GM21423 (cell line): ENCODE measurements at regions not wholly inside any gene's neighbourhood (a gene's known extent, or its start where the extent isn't known, plus 50 kb on each side); places are given as distances from the start of the nearest gene placed in this dataset.

Experiments
- ATAC-seq: cut with Tn5 transposase; IDR thresholded peaks from one replicate; pipeline ENCODE4 v1.9.1; 2021; ENCODE audit warnings: mild to moderate bottlenecking, moderate library complexity; ENCODE audit not compliant: unreplicated experiment

DNA sequence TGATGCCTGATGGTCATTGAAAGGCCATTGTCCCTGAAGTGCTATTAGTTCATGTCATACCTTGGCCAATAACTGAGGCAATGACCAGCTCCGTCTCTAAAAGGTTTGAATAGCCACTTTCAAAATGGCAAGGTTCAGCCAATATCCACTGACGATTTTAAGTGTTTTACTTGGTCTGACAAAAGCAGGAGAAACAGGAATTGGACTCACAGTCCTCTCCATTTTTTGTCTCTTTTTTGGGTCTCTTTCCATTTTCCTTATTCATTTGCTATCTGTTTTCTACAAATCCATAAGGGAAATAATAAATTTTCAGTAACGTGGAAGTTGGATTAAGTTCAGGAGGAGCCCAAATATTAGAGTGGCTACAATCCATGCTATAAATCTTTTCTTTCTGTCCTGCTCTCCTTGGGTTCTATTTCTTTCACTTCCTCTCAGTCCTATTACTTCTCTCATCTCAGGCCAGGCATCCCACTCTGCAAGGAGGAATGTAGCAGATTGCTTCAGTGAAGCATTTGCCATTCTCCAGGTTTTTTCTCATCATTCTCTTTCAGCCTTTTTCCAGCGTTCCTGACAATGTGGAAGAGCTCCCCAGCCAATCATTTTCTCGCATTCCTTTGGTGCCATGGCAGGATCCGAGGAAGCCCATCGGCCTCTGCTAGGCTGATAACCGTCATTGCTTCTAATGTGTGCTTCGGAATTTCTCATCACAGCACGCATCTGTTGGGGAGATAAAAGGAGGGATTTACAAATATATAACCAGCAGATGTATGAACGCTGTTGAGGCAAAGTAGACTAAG is 414.5 kb downstream of the ADGRL2 start:
- ATAC-seq: no peak

DNA sequence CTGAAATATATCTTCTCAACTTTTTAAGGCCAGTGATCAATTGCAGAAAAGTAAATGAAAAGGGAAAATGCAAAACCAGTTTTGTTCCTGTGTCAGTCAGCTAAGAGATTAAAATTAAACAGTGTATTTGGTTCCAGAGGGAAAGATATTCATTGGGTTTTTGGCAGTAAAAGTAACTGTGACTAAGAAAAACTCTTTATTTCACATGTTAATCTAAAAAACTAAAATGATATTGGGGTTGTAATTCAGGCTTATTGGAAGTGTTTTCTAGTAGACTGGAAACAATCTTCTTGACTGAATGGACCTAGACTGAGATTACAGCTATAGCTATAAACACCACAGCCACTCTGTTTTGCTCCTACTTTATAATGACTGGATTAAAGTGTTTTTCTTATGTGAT is 413.9 kb downstream of the ADGRL2 start:
- ATAC-seq: no peak

GRCh38 chr1:82197606-82198005 is 396.9 kb downstream of the ADGRL2 start:
- ATAC-seq: no peak

DNA sequence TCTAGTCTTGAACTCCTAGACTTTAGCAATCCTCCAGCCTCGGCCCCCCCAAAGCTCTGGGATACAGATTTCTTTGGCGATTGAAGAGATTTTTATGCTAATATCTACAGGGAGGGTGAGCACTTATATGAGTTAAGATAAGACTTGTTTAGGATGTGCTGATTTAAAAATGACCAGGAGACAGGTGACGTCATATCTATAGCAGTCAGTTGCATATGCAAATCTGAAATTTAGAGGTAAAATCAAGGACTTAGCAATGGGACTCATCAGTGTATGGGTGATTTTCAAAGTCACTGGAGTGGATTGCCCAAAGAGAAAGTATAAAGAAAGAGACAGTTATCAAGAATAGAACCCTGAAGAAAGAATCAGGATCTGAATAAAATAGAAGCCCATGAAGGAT is 394.5 kb downstream of the ADGRL2 start:
- ATAC-seq: no peak

DNA sequence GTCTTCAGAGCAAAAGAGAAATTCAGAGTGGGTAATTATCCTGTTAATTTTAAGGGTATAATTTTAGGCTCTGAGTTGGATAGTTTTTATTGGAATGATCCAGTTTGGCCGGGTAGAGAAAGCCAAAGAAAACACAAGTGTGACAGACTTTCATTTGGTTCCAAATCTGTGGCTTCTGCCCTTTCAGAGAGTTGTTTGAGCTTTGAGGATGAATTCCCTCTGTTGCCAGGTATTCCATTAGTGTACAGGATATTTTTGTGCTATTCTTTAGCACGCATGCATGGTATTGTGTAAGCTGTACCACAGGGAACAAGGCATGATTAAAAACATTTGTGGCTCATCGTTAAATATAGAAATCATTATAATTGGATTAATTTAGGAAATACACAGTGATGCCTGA is 384.4 kb downstream of the ADGRL2 start:
- no peak for ATAC-seq

- no peak for ATAC-seq
Observed at GRCh38 chr1:82181846-82182245, 381.1 kb downstream of the ADGRL2 start.

DNA sequence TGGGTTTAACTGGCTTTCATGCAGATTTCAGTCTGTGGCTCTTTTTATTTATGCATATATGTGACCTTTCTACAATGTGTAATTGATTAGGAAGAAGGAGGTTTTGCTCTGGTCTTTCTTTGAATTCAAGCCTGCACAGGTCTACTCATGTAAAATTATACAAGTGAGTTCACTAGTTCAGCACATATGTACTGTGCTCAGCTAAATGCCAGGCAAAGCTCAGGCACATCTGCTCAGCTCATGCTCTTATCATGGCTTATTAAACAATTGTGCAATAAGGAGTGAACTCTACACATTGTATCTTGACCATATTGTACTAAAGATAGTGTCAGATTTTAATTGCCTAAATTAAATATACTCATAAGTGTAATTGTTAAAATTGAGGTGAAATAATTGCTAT is 378.4 kb downstream of the ADGRL2 start:
- no peak for ATAC-seq

DNA sequence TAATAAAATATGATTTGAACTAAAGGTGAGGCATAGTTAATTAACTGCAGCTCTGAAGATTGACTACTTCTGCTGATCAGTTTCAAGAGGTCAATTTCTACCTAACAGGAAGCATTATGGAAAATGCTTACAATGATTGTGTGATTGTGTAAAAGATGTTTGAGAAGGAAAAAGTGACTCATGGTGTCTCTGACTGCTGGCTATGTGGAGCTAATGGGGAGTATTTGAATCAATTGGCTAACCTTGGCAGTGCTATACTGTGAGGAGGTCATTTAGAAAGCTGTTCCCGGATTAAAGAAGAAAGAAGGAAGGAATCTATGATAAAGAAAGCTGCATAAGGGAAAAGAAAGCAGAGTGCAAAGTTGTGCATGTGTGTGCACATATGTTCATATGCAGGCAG is 376.5 kb downstream of the ADGRL2 start:
- ATAC-seq: no peak

GRCh38 chr1:82171955-82172354 is 371.2 kb downstream of the ADGRL2 start:
- no peak for ATAC-seq

DNA sequence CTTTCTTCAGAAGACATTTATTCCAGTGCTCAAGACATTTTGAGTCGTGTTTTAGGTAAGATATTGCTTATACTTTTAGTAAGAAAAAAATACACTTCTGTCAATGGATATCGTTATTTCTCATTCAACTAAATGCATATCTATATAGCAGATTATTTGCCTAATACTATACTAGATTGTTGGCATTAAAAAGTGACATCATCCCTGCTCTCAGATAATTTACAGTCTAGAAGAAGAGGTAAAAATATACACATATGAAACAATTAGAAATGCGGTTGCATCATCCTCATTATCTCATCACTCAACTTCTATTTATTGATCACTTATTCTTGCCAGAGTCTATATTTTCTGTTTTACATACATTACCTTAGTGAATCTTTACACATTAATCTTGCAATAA is 367.7 kb downstream of the ADGRL2 start:
- ATAC-seq: no peak

- no peak for ATAC-seq
Observed at GRCh38 chr1:82165304-82165703, 364.6 kb downstream of the ADGRL2 start.

DNA sequence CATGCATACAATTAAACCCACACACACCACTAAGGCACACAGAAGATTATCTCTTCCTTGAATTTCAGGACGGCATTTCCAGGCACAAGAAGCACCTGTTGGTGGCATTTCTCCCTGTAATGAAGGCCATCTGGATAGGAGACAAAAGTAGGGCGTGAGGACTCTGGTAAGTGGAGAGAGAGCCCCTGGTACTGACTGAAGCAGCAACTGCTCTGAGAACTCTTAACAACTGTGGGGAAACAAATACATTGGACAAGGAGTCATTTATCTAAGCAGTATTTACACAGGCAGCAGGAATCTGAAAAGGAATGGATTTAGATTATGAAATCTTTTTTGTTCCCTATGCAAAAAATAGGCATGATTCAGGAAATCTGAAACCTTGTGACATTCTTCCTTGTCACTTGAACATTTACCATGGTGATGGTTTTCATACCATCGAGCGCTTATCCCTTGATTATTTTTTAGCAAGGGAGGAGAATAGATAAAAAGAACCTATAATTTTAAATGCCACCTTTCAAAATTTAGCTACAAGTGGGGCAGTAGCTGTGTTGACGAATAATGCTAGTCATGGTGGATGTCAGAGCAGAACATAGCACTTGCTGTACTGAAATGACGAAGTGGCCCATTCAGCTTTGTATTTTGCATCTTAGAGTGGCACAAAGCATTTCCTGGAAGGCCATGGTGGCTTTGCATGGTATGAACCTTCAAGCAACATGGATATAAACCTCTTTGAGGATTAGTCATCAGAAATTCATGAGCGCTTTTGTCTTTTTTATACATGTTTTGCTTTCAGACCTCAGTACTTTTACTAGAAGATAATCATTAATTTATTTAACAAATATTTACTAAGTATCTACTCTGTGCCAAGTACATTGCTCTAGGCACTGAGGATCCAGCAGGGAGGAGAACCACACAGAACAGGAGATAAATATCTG is 362.0 kb downstream of the ADGRL2 start:
- no peak for ATAC-seq

GRCh38 chr1:82161700-82162141 is 361.0 kb downstream of the ADGRL2 start:
- ATAC-seq: no peak

DNA sequence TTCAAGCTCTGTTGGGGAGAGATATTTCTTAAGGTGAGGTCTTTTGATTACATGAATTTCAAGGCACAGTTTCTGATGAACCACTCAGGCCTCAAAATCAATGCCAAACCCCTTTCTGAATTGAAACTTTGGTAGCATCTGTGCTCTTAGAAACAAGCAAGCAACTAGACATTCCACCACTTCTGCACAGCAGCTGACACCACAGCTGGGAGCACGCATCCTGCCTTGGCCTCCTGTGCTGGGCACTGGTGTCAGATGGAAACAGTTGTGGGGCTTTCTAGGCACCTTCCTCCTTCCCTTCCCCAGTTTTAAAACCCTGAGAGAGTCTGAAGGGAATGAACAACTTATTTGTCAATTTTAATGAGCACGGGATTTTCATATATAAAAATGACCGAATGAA is 360.2 kb downstream of the ADGRL2 start:
- ATAC-seq: no peak

- no peak for ATAC-seq
Observed at GRCh38 chr1:82160036-82160435, 359.3 kb downstream of the ADGRL2 start.

GRCh38 chr1:82158981-82159380 is 358.2 kb downstream of the ADGRL2 start:
- ATAC-seq: no peak

DNA sequence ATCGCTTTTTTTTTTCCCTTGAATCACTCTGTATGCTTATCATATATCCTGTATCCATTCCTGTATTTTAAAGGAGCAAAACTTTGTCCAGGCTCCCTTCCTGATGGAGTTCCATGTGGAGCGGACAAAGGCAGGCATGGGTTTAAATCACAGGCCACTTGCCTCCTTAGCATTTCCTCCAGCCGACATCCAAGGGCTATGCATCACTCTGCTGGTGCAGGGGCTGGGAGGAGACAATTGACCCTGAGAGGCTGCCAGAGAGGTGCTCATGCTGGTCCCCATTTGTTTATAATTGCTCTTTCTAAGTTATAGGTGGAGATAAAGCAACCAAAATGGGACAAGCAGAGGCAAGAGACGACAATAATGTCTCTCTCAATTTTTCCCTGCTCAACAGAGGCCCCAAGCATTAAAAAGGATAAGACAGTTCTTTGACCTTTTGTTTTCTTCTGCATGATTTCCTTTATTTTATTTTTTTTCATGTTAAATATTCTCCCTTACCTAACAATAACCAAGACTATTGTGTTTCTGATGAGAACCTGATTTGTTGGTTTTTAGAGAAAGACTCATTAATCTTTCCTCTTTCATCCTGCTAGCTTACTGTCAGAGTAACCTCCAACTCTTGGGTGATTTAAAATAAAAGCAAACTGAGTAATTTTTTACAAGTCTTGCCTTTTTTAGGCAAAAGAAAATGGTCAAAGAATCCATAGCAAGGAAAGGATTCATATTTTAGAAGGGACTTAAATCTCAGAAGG is 353.7 kb downstream of the ADGRL2 start:
- no peak for ATAC-seq

DNA sequence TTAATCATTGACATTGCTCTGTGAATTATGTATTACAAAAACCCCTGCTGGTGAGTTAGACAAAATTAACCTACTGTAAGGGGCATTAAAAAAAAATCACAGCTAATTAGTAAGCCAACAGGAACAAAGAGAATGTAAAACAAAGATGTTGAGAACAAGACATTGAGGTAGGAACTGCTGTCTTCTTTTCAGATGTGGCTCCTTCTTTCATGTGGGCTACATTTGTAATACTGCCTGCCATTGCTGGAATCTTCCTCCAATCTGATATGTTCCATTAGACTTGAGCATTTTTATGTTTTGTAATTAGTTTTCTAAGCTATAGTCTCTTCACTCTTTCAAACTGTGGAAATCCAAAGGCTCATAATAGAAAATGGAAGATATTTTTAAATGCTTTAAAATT is 353.0 kb downstream of the ADGRL2 start:
- ATAC-seq: no peak

DNA sequence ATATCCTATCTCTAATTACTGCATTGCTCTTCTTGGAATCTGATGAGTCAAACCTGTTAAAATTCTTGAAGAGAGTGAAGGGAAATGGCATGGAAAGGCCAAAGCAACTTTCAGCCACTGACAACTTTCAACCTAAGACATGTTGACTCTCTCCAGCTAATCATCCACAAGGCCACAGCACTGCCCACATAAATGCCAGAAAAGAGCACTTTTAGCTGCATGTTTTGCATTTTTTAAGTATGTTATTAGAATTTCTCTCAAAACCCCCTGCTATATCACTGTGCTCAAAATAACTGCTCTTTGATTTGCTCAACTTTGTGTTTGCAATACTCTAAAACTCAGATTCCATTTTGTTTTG is 352.5 kb downstream of the ADGRL2 start:
- no peak for ATAC-seq

DNA sequence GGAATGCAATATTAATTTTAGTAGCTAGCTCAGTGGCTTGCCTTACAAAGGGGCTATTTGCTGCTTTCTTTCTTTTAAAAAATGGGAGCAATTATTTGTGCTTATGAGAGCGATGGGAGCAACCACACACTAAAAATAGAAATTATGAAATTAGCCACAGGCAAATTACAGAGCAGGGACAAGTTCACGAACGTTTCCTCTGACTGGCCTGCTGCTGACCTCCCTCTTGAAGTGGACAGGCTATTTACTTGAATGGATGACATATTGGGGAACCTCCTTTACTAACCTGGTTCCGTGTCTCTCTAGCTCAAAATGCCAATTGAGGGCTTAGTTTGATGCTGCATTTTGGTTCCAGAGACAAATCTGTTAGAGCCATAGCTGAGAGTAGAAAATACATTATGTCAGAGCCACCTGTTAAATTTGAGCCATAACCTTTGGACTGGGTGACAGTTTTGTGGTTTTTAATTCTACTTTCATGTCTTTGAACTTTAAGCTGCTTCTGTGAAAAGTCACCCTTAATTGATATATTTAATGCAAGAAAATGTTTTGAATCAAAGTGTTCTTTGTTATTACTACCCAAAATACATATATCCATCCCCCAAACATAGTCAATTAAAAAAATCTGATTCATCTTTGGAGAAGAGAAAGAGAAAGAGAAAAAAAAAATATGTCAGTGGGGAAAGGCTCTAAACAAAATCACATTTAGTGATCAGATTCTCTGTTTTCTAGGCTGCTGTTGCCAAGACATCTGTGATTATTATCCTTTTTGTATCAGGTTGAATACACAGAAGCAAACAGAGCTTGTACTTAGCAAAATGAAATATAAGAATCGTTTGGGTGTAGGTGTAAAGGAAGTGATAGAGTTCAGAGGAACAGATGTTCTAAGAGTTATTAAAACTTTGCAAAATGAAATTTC is 351.9 kb downstream of the ADGRL2 start:
- ATAC-seq: no peak
